GDM1 (cell line): ENCODE measurements at regions not wholly inside any gene's neighbourhood (a gene's known extent, or its start where the extent isn't known, plus 50 kb on each side); places are given as distances from the start of the nearest gene placed in this dataset.
A peak's percentile ranks its signal among the peaks of the same experiment; 100 is the strongest.

Source experiments
- DNase-seq: peaks from one replicate; lab custom pipeline; 2025; lab: John Stamatoyannopoulos, UW

DNA sequence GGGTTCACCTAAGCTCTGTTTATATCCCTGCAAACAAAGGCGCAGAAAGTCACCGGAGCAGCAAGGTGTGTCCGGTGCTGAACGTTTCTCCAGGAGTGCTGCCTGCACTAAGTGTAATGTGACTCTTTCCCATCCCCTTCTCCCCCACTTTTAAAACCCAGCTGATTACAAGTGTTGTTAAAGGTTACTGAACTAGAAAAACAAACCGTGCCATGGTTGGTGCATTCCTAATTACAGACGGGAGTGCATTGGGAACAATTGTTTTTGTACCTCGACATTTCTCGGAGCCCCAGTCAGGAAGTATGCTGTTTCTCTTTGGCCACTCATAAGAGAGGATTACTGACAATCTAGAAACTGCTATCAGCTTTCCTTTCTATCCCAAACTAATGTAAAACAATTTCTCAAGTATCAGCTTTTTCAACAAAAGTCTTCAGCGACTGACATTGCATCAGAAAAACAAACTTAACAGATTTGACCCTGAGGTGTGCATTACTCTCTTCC, 441.0 kb upstream of the SALL1 start:
- DNase-seq, result no peak

- DNase-seq, result no peak
Measured at GRCh38 chr16:51591480-51591879, 440.4 kb upstream of the SALL1 start.

- no peak for DNase-seq
Measured at GRCh38 chr16:51579652-51580360, 428.7 kb upstream of the SALL1 start.

GRCh38 chr16:51577621-51578303, 426.7 kb upstream of the SALL1 start:
- no peak for DNase-seq

DNA sequence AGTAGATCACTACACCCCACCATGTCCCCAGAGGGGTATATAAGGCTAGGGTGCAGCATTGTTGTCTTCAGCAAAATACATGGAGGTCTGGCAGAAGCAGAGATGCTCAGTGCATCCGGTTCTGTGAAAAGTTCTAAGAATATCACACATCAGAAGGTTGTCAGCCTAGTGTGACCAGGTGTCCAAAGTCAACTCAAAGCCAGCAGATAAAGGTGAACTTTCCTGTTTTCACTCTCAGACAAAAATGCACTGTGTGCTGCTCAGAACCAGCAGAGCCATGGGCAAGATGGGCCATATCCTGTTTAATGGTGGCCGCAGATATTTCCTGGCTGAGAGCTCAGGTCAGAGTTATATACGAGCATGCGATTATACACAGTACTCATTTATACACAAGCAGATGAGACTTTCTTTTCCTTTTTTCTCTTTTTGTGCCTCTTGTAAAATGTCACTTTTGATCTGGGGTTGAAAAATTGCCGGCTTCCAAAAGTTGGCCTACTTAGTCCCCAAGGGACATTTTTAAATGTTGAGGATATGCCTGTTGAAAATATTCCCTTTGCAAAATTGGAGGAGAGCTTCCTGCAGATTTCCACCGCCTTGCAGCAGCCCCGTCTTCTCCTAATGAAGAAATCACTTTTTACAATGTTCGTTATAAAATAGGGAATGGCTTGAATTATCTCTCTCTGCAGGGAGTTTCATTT, 425.6 kb upstream of the SALL1 start:
- no peak for DNase-seq

GRCh38 chr16:51573191-51573590, 422.1 kb upstream of the SALL1 start:
- no peak for DNase-seq

- DNase-seq, result no peak
Measured at GRCh38 chr16:51569203-51569931, 418.3 kb upstream of the SALL1 start.

DNA sequence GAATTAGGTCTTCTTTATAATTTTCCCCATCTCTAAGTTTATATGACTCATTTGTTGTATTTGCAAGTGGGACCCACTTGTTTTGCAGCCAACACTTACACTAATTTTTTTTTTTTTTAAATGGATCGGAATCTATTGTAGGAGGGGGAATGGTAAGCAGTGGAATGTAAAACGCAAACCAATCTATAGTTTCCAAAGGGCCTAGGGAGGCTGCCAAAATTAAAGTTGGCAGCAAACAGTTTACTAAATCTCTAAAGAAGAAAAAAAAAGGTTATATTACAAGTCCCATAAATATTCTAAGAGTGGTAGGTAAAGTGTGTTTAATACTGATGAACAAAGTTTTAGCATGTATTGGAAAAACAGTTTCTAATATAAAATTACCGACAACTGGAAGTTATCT, 416.8 kb upstream of the SALL1 start:
- DNase-seq, result no peak

GRCh38 chr16:51565184-51565583, 414.1 kb upstream of the SALL1 start:
- DNase-seq, result no peak

GRCh38 chr16:51562891-51563290, 411.8 kb upstream of the SALL1 start:
- DNase-seq, result peak; percentile 9

- no peak for DNase-seq
Measured at GRCh38 chr16:51559901-51560300, 408.8 kb upstream of the SALL1 start.

- DNase-seq, result no peak
Measured at GRCh38 chr16:51557670-51558069, 406.6 kb upstream of the SALL1 start.

GRCh38 chr16:51556694-51557340, 405.7 kb upstream of the SALL1 start:
- DNase-seq, result no peak

- no peak for DNase-seq
Measured at GRCh38 chr16:51553910-51554309, 402.8 kb upstream of the SALL1 start.

DNA sequence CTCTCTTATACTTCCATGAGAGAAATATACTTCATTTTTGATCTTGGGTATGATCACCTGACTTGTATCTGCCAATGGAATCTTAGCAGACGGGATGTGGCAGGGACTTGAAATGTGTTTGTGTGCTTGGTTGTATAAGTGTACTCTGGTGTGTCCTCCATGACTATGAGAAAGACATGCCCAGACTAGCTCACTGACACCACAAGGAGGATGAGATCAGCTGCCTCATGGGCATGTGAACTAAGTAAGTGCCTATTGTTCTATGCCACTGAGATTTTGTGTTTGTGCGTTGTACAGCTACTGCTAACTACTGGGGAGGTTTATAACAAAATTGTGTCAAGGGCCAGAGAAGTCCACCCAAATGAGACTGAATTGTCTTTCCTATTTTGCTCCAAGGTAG, 402.2 kb upstream of the SALL1 start:
- no peak for DNase-seq

DNA sequence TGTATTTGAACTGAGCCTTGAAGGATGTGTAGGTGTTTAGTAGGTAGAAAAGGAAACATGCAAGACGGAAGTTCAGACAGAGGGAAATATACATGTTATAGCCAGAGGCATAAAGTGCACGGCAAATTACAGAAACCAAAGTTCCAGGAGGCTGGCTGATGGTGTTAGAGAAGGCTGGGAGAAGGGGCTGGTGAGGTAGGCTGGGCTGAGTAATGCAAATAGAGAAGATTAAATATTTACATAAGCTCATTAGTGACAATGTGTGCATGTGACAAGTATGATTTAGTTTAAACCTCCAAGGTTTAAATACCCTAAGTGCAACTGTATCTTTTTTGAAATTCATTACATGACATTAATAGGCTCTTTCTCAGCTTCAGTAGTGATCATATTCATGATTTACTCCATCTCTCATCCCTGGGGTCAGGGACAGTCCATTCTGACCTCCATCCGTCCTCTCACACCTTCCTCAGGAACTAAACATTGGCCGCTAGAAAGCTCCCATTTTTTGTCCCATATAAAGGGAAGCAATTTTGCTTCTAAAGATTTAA, 399.8 kb upstream of the SALL1 start:
- DNase-seq, result no peak

DNA sequence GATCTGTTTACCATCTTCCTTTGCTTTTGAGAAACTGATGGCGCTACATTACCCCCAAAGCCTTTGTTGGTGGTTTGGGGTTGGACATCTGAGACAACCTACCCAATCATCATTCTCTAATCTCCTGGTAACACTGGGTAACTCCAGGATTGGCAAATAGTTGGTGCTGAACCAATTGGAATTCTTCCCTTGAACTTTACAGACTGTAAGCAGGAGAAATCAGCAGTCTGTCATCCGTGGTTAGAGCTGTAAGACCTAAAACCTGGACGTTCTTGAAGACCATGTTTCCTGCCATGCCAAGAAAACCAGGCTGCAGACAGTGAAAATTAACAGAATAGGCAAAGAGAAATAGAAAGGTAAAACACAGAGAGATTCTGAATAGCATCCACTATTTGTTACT, 398.8 kb upstream of the SALL1 start:
- no peak for DNase-seq

DNA sequence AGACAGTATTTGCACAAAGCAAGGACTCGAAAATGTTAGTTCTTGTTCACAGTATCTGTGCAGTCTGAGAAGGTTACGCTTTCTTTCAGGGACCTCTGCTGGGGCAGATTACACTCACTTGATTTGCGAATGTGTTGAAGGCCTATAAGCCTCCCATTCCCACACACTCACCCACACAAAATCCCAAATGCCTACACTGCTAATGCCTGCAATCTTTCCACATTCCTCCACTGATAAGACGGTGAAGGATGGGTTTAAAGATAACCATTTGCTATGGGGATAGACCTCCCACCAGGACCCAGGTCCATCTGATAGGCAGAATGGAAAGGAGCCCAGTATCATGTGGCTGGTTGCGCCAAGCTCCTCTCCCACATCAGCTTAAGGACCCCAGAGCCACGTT, 394.9 kb upstream of the SALL1 start:
- no peak for DNase-seq

- DNase-seq, result no peak
Measured at GRCh38 chr16:51544851-51545467, 393.9 kb upstream of the SALL1 start.

- no peak for DNase-seq
Measured at GRCh38 chr16:51543971-51544370, 392.9 kb upstream of the SALL1 start.
